B cell (primary cell): ENCODE measurements at regions not wholly inside any gene's neighbourhood (a gene's known extent, or its start where the extent isn't known, plus 50 kb on each side); places are given as distances from the start of the nearest gene placed in this dataset.
"Not testable (repeated sequence)": the region's sequence is repeated elsewhere in the genome, so short reads cannot be mapped to it uniquely, and the experiment has no call there.

ENCODE experiments used
- EZH2 ChIP-seq: IDR thresholded peaks from 2 replicates; pipeline ENCODE4 v1.6.1; 2012; ENCODE audit warnings: borderline replicate concordance, low read depth, mild to moderate bottlenecking, moderate library complexity, low read length; ENCODE audit not compliant: insufficient read depth, poor library complexity, severe bottlenecking
- TF ChIP-seq, protein P1 (sequence below): fragments of 200-600 bp; IDR thresholded peaks from one replicate; pipeline ENCODE4 v1.8.0; 2022; ENCODE audit warnings: antibody characterized with exemption, mild to moderate bottlenecking

DNA sequence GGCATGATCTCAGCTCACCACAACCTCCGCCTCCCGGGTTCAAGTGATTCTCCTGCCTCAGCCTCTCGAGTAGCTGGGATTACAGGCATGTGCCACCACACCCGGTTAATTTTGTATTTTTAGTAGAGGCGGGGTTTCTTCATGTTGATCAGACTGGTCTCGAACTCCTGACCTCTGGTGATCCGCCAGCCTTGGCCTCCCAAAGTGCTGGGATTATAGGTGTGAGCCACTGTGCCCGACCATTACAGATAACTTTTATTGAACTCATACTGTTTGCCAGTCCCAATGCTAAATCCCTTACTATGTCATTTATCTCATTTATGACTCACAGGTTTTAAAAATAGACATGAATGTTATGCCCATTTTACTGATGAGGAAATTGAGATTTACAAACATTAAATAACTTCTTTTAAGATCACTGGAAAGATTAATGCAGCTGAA, 193.9 kb upstream of the ZNF217 start:
- TF ChIP-seq, protein P1, sequence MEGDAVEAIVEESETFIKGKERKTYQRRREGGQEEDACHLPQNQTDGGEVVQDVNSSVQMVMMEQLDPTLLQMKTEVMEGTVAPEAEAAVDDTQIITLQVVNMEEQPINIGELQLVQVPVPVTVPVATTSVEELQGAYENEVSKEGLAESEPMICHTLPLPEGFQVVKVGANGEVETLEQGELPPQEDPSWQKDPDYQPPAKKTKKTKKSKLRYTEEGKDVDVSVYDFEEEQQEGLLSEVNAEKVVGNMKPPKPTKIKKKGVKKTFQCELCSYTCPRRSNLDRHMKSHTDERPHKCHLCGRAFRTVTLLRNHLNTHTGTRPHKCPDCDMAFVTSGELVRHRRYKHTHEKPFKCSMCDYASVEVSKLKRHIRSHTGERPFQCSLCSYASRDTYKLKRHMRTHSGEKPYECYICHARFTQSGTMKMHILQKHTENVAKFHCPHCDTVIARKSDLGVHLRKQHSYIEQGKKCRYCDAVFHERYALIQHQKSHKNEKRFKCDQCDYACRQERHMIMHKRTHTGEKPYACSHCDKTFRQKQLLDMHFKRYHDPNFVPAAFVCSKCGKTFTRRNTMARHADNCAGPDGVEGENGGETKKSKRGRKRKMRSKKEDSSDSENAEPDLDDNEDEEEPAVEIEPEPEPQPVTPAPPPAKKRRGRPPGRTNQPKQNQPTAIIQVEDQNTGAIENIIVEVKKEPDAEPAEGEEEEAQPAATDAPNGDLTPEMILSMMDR: not testable (repeated sequence)
- not testable (repeated sequence) for TF ChIP-seq EZH2
